ENCODE measurements at regions not wholly inside any gene's neighbourhood (a gene's known extent, or its start where the extent isn't known, plus 50 kb on each side); places are given as distances from the start of the nearest gene placed in this dataset.
"Not testable (repeated sequence)": the region's sequence is repeated elsewhere in the genome, so short reads cannot be mapped to it uniquely, and the experiment has no call there.

DNA sequence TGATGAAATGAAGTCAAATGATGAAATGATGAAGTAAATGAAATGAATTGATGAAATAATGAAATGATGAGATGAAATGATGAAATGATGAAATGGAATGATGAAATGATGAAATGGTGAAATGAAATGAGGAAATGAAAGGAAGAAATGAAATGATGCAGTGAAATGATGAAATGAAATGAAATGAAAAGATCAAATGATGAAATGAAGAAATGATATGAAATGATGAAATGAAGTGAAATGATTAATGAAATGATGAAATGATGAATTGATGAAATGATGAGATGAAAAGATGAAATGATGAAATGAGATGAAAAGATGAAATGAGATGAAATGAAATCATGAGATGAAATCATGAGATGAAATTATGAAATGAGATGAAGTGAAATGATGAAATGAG is 139.2 kb upstream of the ERV3-1 start:
- DNase-seq (ENCODE audit: low spot score): not testable (repeated sequence)

DNA sequence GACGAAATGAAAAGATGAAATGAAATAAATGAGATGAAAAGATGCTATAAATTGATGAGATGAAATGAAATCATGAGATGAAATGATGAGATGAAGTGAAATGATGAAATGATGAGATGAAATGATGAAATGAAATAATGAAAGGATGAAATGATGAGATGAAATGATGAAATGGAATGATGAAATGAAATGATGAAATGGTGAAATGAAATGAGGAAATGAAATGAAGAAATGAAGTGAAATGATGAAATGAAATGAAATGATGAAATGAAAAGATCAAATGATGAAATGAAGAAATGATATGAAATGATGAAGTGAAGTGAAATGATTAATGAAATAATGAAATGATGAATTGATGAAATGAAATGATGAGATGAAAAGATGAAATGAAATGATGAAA is 138.5 kb upstream of the ERV3-1 start:
- DNase-seq (ENCODE audit: low spot score): not testable (repeated sequence)

GRCh38 chr7:65144557-65144956 is 138.1 kb upstream of the ERV3-1 start:
- DNase-seq (ENCODE audit: low spot score): not testable (repeated sequence)

- not testable (repeated sequence) for DNase-seq (ENCODE audit: low spot score)
Measured at GRCh38 chr7:65144119-65144518, 137.6 kb upstream of the ERV3-1 start.

- not testable (repeated sequence) for DNase-seq (ENCODE audit: low spot score)
Measured at GRCh38 chr7:65141894-65142293, 135.4 kb upstream of the ERV3-1 start.

GRCh38 chr7:65141405-65141778 is 134.9 kb upstream of the ERV3-1 start:
- not testable (repeated sequence) for DNase-seq (ENCODE audit: low spot score)

- not testable (repeated sequence) for DNase-seq (ENCODE audit: low spot score)
Measured at GRCh38 chr7:65140543-65141404, 134.3 kb upstream of the ERV3-1 start.

GRCh38 chr7:65136850-65137249 is 130.4 kb upstream of the ERV3-1 start:
- DNase-seq (ENCODE audit: low spot score): not testable (repeated sequence)

DNA sequence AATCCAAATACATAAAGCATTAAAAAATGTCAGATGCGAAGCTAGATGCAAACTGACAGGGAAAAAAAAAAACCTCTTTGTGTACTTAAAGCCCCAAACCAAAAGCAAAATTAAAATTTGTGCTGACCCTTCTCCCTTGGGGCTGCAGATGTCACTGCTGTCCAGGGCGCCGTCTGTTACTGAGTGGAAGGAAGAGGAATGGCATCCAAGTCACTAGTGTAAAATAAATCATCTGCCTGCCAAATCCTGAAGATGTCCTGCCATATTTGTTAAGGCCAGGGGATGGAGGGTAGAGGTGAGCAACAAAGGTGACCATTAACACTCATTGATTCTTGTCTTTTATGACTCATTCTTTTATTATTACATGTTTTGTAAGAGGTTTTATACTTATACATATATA is 126.6 kb upstream of the ERV3-1 start:
- DNase-seq (ENCODE audit: low spot score): not testable (repeated sequence)

- DNase-seq (ENCODE audit: low spot score): not testable (repeated sequence)
Measured at GRCh38 chr7:65132256-65132655, 125.8 kb upstream of the ERV3-1 start.

- DNase-seq (ENCODE audit: low spot score): not testable (repeated sequence)
Measured at GRCh38 chr7:65127364-65127763, 120.9 kb upstream of the ERV3-1 start.

GRCh38 chr7:65124600-65124999 is 118.1 kb upstream of the ERV3-1 start:
- not testable (repeated sequence) for DNase-seq (ENCODE audit: low spot score)

DNA sequence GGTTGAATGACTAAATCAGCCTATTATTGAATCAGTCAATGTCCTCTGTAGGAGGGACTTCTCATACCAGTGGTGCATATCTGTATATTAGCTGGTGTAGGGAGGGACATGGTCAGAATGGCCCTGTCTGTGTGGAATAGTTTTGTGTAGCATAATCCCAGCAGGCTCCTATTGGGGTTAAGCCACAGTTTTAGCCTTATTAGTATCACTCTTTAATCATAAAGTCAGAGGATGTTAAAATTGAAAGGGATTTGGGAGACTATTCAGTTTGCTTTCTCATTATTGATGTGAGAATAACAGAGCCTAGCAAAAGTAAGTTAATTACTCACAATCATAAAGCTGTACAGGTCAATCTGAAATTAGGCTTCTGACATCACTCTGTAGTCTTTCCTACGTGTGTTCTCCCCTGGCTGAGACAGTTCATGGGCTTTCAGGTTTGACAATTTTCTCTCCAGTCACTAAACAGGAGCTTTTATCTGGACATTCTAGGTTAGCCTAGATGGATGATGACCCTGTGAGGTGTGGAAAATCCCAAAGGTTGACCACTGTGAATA is 99.2 kb upstream of the ERV3-1 start:
- not testable (repeated sequence) for DNase-seq (ENCODE audit: low spot score)

GRCh38 chr7:65100499-65100898 is 94.0 kb upstream of the ERV3-1 start:
- not testable (repeated sequence) for DNase-seq (ENCODE audit: low spot score)

DNA sequence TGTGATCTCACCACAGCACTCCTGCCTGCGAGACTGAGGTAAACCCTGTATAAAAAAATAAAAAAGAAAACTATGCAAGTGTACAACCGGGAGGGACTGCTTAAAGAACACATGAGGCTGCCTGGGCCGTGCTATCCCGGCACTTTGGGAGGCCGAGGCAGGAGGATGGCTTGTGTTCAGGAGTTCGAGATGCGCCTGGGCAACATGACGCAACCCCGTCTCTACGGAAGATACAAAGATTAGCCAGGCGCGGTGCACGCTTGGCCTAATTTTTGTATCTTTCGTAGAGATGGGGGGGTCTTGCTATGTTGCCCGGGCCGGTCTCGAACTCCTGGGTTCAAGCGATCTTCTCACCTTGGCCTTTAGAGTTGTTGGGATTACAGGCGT is 75.2 kb upstream of the ERV3-1 start:
- DNase-seq (ENCODE audit: low spot score): not testable (repeated sequence)

GRCh38 chr7:65080799-65081668 is 74.5 kb upstream of the ERV3-1 start:
- peak; percentile 90 for DNase-seq (ENCODE audit: low spot score)

DNA sequence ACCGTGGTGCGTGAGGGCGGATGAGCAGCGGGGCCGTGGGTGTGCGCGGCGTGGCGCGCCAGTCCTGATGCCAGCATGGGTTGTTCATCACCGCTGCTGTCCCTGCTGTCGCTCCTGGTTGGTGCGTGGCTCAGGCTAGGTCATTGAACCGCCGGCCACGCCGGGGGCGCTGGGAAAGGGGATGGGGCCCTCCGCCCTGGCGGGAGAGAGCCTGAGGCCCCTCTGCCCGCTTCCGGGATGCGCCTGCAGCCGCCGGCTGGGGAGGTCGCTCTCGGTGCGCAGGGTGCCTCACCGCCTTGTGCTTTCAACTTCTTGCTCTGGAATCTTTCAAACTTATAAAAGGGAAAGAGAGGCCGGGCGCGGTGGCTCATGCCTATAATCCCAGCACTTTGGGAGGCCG is 68.5 kb upstream of the ERV3-1 start:
- not testable (repeated sequence) for DNase-seq (ENCODE audit: low spot score)

DNA sequence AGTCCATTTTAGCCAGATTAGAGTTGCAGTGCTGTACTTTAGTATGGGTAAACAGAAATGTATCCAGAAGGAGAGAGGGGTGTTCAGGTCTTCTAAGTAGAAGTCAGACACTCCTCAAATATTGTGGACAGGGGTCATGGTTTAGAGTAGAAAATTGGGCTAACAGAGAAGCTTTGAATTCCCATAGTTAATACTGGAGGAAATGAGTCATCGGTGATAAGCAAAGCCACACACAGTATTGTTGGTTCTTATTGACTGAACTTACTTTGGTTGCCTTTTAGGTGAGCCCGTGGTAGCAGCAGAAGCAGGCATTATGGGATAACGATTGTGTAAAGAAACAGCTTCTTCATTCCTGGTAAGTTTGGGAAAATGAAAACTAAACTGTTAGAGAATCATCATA is 66.7 kb upstream of the ERV3-1 start:
- DNase-seq (ENCODE audit: low spot score): peak; percentile 7

DNA sequence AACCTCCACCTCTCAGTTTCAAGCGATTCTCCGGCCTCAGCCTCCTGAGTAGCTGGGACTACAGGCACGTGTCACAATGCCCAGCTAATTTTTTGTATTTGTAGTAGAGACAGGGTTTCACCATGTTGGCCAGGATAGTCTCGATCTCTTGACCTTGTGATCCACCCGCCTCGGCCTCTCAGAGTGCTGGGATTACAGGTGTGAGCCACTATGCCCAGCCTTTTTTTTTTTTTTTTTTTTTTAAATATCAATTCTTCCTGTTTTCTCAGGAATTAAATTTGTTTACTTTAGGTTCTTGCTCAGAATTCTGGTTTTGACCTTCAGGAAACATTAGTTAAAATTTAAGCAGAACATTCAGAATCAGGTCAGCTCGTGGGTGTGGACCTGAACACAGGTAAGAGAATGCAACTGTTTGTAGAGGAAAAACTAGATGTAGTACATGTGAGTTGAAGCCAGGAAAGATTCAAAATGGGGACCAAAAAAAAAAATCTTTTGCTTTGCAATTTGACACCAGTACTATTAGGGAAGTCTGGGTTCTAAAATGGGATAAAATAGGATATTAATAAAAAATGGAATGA is 65.5 kb upstream of the ERV3-1 start:
- not testable (repeated sequence) for DNase-seq (ENCODE audit: low spot score)

DNA sequence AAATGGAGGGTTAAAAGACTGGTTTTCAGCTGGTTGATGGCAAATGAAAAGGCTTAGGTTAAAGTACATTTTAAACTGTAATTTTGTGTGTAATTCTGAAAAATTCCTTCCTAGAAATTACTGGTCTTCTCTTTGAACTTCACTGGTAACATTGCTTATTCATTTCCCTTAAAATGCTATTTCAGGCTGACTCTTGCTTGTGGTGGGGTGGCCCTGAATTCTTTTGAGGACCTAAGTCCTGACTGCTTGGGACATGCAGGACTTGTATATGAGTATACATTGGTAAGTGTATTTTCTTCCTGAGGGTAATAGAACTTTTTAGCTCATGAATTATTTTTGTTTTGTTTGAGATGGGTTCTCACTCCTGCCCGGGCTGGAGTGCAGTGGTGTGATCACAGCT is 63.0 kb upstream of the ERV3-1 start:
- DNase-seq (ENCODE audit: low spot score): not testable (repeated sequence)

GRCh38 chr7:65062566-65062965 is 56.1 kb upstream of the ERV3-1 start:
- DNase-seq (ENCODE audit: low spot score): not testable (repeated sequence)

DNA sequence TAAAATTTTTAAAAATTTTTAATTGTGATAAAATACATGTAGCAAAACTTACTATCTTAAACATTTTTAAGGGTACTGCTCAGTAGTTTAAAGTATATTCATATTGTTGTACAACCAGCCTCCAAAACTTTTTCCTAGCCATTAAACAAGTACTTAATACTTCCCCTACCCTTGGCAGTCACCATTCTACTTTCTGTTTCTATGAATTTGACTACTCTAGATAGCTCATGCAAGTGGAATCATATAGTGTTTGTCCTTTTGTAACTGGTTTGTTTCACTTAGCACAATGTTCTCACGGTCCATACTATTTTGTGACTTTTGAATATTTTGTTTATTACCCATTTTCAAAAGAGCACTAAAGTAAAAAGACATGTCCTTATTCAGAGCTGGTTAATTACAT is 52.8 kb upstream of the ERV3-1 start:
- not testable (repeated sequence) for DNase-seq (ENCODE audit: low spot score)

All from SW480 (cell line).